ENCODE measurements at regions not wholly inside any gene's neighbourhood (a gene's known extent, or its start where the extent isn't known, plus 50 kb on each side); places are given as distances from the start of the nearest gene placed in this dataset.

DNA sequence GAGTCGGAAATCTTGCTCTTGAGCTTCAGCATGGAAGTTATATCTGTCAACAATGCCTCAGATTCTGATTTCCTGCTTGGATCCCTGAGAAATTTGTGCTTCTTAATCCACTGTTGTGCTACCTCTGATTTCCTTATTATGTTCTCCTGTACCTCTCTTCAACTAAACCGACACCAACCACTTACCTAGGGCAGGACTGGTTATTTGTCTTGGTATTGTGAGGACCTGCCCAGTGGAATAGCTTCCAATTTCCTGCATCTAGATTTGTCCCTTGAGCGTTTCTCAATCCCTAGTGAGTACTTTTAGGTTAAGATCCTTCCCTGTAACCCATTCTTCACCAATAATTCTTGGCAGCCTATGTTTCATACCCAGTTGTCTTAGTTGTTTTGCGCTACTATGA lies 720.5 kb upstream of the ZNF385D start:
- DNase-seq = no peak
- no TSS peak for BruUV-seq (replicated peaks)
- H3K27me3 Mint-ChIP-seq (ENCODE audit: unreplicated experiment) = no peaks in the 10 kb centered on the region
- CTCF ChIA-PET = no interaction called here
- H3K36me3 Mint-ChIP-seq (ENCODE audit: insufficient read depth, unreplicated experiment) = no peaks in the 10 kb centered on the region
- TF ChIP-seq, protein P1, sequence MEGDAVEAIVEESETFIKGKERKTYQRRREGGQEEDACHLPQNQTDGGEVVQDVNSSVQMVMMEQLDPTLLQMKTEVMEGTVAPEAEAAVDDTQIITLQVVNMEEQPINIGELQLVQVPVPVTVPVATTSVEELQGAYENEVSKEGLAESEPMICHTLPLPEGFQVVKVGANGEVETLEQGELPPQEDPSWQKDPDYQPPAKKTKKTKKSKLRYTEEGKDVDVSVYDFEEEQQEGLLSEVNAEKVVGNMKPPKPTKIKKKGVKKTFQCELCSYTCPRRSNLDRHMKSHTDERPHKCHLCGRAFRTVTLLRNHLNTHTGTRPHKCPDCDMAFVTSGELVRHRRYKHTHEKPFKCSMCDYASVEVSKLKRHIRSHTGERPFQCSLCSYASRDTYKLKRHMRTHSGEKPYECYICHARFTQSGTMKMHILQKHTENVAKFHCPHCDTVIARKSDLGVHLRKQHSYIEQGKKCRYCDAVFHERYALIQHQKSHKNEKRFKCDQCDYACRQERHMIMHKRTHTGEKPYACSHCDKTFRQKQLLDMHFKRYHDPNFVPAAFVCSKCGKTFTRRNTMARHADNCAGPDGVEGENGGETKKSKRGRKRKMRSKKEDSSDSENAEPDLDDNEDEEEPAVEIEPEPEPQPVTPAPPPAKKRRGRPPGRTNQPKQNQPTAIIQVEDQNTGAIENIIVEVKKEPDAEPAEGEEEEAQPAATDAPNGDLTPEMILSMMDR (IDR thresholded peaks at IDR 0.05; ENCODE audit: unreplicated experiment) = no peak
- no peak overlapping the region for H3K27ac Mint-ChIP-seq (ENCODE audit: unreplicated experiment)
- intact Hi-C loops (cut with micrococcal nuclease; ENCODE audit: unreplicated experiment) = no loop called here
- peaks cover 9% of the 10 kb centered on the region for H3K4me1 Mint-ChIP-seq (ENCODE audit: low read depth, unreplicated experiment)
- H3K4me3 Mint-ChIP-seq (ENCODE audit: low read depth, unreplicated experiment) = no peak overlapping the region
- no peaks in the 10 kb centered on the region for H3K9me3 Mint-ChIP-seq (ENCODE audit: low read depth, unreplicated experiment)

DNA sequence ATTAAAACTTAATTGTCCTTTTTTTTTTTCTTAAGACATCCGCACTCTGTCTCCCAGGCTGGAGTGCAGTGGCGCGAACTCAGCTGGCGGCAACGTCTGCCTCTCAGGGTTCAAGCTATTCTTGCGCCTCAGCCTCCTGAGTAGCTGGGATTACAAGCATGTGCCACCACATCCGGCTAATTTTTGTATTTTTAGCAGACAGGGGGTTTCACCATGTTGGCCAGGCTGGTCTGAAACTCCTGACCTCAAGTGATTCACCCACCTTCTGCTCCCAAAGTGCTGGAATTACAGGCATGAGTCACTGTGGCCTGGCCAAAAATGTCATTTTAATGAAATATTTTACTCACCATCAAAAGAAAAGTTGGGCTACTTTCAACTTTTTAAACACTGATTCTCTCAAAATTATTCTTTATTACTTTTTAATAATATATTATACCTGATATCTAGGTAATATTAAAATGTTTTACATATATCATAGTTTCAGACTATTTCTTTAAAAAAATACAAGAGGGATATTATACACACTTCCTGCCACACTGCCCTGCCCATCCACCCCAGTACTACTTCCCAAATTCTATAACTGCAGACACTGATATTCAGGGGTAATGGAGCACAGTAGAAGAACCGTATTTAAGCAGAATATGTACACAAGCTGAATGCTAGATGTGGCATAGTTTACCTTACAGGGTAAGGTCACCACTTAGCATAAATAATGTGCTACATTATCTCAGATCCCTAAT lies 723.9 kb upstream of the ZNF385D start:
- intact Hi-C loops (cut with micrococcal nuclease; ENCODE audit: unreplicated experiment) = no loop called here
- no peaks in the 10 kb centered on the region for H3K27me3 Mint-ChIP-seq (ENCODE audit: unreplicated experiment)
- peak; percentile 2 for DNase-seq
- BruUV-seq (replicated peaks) = no TSS peak
- no peak overlapping the region for H3K27ac Mint-ChIP-seq (ENCODE audit: unreplicated experiment)
- peaks cover 9% of the 10 kb centered on the region for H3K4me1 Mint-ChIP-seq (ENCODE audit: low read depth, unreplicated experiment)
- TF ChIP-seq, protein P1 (IDR thresholded peaks at IDR 0.05; ENCODE audit: unreplicated experiment) = no peak
- no peak overlapping the region for H3K4me3 Mint-ChIP-seq (ENCODE audit: low read depth, unreplicated experiment)
- H3K36me3 Mint-ChIP-seq (ENCODE audit: insufficient read depth, unreplicated experiment) = no peaks in the 10 kb centered on the region
- H3K9me3 Mint-ChIP-seq (ENCODE audit: low read depth, unreplicated experiment) = no peaks in the 10 kb centered on the region
- CTCF ChIA-PET = interaction anchor here (0.6 kb wide), 1 partner anchor 367 kb away, joined by 3 read pairs; no protein-coding TSS in a partner anchor

DNA sequence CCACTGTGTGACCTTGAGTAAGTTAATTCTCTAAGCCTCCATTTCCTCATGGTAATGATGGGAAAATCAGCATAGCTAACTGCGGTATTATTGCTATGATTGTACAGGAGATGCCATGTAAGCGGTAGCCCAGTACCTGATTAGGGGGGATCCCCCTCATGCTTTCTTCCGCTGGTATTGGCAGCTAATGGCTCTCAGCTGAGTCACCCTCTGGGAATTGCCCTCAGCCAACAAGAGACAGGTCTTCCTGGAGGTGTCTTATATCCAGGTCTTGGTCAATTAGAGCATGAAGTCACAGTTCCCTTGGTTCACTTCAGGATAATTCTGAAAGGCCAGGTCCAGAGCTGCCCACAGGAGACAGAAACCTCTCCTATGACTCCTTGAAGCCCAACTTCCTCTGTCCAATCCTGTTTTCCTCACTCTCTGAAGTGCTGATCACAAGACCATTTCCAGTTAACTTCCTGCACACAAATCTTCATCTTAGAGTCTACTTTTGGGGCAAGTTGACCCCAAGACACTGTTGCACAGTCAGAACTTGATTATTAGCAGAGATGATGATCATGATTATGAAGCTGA lies 724.7 kb upstream of the ZNF385D start:
- H3K36me3 Mint-ChIP-seq (ENCODE audit: insufficient read depth, unreplicated experiment) = no peaks in the 10 kb centered on the region
- BruUV-seq (replicated peaks) = no TSS peak
- no peak overlapping the region for H3K27ac Mint-ChIP-seq (ENCODE audit: unreplicated experiment)
- no peaks in the 10 kb centered on the region for H3K27me3 Mint-ChIP-seq (ENCODE audit: unreplicated experiment)
- H3K9me3 Mint-ChIP-seq (ENCODE audit: low read depth, unreplicated experiment) = no peaks in the 10 kb centered on the region
- CTCF ChIA-PET = interaction anchor here (0.6 kb wide), 1 partner anchor 210 kb away, joined by 3 read pairs; no protein-coding TSS in a partner anchor
- TF ChIP-seq, protein P1 (IDR thresholded peaks at IDR 0.05; ENCODE audit: unreplicated experiment) = no peak
- DNase-seq = peak; percentile 24
- intact Hi-C loops (cut with micrococcal nuclease; ENCODE audit: unreplicated experiment) = no loop called here
- no peak overlapping the region for H3K4me3 Mint-ChIP-seq (ENCODE audit: low read depth, unreplicated experiment)
- H3K4me1 Mint-ChIP-seq (ENCODE audit: low read depth, unreplicated experiment) = peaks cover 9% of the 10 kb centered on the region

DNA sequence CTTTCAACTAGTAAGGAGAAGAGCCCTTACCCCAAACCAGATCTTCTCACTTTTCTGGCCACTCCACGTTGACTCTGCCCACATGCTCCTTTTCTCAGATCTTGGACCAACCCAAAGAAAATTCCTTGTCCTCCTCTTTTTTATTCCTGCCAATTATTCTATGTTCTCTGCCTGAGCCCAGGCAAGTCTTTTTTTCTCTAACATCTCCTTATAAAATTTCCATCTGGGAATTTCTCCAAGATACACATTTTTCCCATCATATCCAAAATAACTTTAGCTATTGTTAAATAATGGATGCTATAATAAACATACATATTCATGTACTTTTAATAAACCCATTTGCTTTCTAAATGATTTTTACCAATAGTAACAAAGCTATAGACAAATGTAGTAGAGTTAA lies 726.0 kb upstream of the ZNF385D start:
- Mint-ChIP-seq H3K4me1 (ENCODE audit: low read depth, unreplicated experiment) (peaks cover 9% of the 10 kb centered on the region), H3K27me3 (ENCODE audit: unreplicated experiment) (no peaks in the 10 kb centered on the region), H3K4me3 (ENCODE audit: low read depth, unreplicated experiment) (no peak overlapping the region), H3K27ac (ENCODE audit: unreplicated experiment) (no peak overlapping the region), H3K9me3 (ENCODE audit: low read depth, unreplicated experiment) (no peaks in the 10 kb centered on the region), H3K36me3 (ENCODE audit: insufficient read depth, unreplicated experiment) (no peaks in the 10 kb centered on the region)
- TF ChIP-seq, protein P1 (IDR thresholded peaks at IDR 0.05; ENCODE audit: unreplicated experiment) = no peak
- CTCF ChIA-PET = no interaction called here
- no TSS peak for BruUV-seq (replicated peaks)
- no peak for DNase-seq
- intact Hi-C loops (cut with micrococcal nuclease; ENCODE audit: unreplicated experiment) = no loop called here

Measured in Calu3 (cell line).